ENCODE measurements at regions not wholly inside any gene's neighbourhood (a gene's known extent, or its start where the extent isn't known, plus 50 kb on each side); places are given as distances from the start of the nearest gene placed in this dataset.

DNA sequence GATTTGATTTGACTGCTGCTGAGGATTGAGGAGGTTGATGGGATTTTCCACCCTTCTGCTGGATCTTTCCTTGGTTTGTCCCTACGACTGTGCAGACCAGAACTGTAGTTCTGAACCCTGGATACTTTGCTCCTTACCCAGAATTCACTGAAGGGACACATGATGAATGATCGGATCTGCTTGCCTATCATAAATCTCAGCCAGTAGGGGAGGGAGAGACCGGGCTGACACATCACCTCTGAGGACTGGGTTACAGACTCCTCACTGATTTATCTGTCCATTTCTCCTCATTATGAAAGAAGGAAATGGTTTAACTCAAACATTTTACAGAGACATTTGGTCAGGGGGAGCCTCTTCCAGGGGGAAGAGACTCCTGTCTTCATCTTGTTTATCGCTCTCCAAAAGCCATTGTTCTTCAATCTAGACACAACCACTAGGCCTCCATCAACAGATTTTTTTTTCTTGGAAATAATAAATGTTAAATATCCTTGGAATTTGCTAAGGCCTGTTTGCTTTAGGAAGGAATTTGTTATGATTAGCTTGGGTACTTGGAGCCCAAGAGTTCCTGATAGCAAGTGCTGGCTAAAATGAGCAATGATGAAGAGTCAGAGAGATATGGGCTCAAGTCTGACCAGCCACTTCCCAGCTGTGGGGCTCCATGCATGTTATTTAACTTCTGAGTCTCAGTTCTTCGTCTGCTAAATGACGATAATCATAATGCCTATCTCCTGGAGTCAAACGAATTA lies 925.5 kb downstream of the SLC4A3 start:
- H3K27me3 ChIP-seq (ENCODE audit: control insufficient read depth, insufficient read depth, low read length) = no peaks in the 10 kb centered on the region

DNA sequence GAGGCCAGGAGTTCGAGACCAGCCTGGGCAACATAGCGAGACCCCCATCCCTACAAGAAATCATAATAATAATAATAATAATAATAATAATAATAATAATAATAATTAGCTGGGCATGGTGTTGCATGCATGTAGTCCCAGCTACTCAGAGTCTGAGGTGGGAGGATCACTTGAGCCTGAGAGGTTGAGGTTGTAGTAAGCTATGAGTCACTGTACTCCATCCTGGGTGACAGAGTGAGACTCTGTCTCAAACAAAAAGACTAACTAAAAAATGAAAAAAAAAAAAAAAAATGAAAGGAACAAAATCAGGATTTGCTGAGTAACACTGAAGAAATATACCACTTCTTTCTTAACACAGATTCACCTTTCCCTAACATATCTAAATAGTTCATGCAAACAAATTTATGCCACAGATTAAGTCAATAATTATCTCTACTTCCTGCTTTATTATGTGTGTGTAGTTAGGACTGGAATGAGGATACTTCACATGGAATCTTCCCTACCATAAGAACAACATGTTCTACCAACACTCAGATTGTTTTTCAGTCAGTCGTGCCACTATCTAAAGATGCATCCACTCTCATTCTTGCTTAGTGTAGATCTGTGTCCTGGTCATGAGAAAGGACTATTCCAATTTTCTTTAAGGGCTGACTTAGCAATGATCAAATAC lies 928.7 kb downstream of the SLC4A3 start:
- H3K9me3 ChIP-seq (ENCODE audit: control insufficient read depth, insufficient read depth, low read length) = no peaks in the 10 kb centered on the region
- no peak overlapping the region for H3K9ac ChIP-seq (ENCODE audit: low read depth, low read length)
- no peaks in the 10 kb centered on the region for H3K36me3 ChIP-seq (ENCODE audit: control insufficient read depth, insufficient read depth, low read length)
- H3K4me1 ChIP-seq (ENCODE audit: control insufficient read depth, insufficient read depth, low read length) = no peaks in the 10 kb centered on the region
- no peaks in the 10 kb centered on the region for H3K27me3 ChIP-seq (ENCODE audit: control insufficient read depth, insufficient read depth, low read length)
- no peak overlapping the region for H3K4me3 ChIP-seq (ENCODE audit: low read depth, low read length)

More for the DNA sequence above, 925.5 kb downstream of the SLC4A3 start:
- no peaks in the 10 kb centered on the region for H3K9me3 ChIP-seq (ENCODE audit: control insufficient read depth, insufficient read depth, low read length)
- no peaks in the 10 kb centered on the region for H3K4me1 ChIP-seq (ENCODE audit: control insufficient read depth, insufficient read depth, low read length)
- H3K4me3 ChIP-seq (ENCODE audit: low read depth, low read length) = no peak overlapping the region
- no peaks in the 10 kb centered on the region for H3K36me3 ChIP-seq (ENCODE audit: control insufficient read depth, insufficient read depth, low read length)
- no peak overlapping the region for H3K9ac ChIP-seq (ENCODE audit: low read depth, low read length)

DNA sequence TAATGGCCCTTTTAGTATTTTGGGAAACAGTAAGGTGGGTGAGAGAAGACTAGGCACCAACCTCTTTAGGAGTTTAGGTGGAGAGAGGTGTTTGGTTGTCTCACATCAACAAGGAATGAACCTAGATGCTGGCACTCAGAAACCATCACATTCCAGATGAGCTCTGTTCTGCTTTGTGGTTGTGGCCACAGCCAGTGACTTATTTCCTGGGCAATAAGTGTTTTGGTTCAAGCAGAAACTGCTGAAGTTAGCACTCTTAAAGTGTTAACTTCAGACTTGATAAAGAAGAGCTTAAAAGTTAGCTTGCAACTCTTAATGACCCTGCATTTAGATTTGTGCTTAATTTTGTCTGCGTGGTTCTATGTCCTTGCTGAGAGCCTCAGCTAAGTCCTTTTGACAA lies 929.2 kb downstream of the SLC4A3 start:
- Histone ChIP-seq H3K4me3 (ENCODE audit: low read depth, low read length) (no peak overlapping the region), H3K4me1 (ENCODE audit: control insufficient read depth, insufficient read depth, low read length) (no peaks in the 10 kb centered on the region), H3K9me3 (ENCODE audit: control insufficient read depth, insufficient read depth, low read length) (no peaks in the 10 kb centered on the region), H3K9ac (ENCODE audit: low read depth, low read length) (no peak overlapping the region), H3K36me3 (ENCODE audit: control insufficient read depth, insufficient read depth, low read length) (no peaks in the 10 kb centered on the region), H3K27me3 (ENCODE audit: control insufficient read depth, insufficient read depth, low read length) (no peaks in the 10 kb centered on the region)

GRCh38 chr2:220560192-220560591 lies 932.8 kb downstream of the SLC4A3 start:
- Histone ChIP-seq H3K4me3 (ENCODE audit: low read depth, low read length) (no peak overlapping the region), H3K36me3 (ENCODE audit: control insufficient read depth, insufficient read depth, low read length) (no peaks in the 10 kb centered on the region), H3K9ac (ENCODE audit: low read depth, low read length) (no peak overlapping the region), H3K4me1 (ENCODE audit: control insufficient read depth, insufficient read depth, low read length) (no peaks in the 10 kb centered on the region), H3K9me3 (ENCODE audit: control insufficient read depth, insufficient read depth, low read length) (no peaks in the 10 kb centered on the region), H3K27me3 (ENCODE audit: control insufficient read depth, insufficient read depth, low read length) (no peaks in the 10 kb centered on the region)

DNA sequence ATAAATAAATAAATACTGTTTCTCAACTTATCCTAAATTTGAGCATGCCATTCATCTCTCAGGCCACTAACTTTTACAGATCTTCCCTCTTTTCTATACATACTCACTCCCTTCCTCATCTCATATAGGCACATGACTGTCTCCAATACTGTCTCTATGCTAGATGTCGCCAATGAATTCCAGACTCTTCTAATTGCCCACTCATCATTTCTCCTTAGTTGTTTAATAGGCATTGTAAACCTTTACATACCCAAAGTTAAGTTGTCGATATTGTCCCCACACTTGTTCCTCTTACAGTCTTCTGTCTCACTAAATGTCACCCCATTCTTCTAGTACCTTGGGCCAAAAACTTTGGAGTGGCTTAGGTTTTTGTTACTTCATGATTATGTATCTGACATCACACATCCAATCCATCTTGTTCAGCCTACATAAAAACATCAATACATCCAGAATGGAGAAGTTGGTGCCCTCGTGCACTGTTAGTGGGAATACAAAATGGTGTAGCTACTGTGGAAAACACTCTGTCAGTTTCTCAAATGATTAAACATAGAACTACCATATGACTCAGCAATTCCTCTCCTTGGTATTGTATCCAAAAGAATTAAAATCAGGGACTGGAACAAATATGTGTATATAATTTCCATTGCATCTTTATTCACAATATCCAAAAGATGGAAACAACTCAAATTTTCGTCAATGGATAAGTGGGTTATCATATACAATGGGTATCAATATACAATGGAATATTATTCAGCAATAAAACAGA lies 935.1 kb downstream of the SLC4A3 start:
- no peaks in the 10 kb centered on the region for H3K4me1 ChIP-seq (ENCODE audit: control insufficient read depth, insufficient read depth, low read length)
- no peaks in the 10 kb centered on the region for H3K36me3 ChIP-seq (ENCODE audit: control insufficient read depth, insufficient read depth, low read length)
- H3K4me3 ChIP-seq (ENCODE audit: low read depth, low read length) = no peak overlapping the region
- H3K9me3 ChIP-seq (ENCODE audit: control insufficient read depth, insufficient read depth, low read length) = no peaks in the 10 kb centered on the region
- no peak overlapping the region for H3K9ac ChIP-seq (ENCODE audit: low read depth, low read length)
- H3K27me3 ChIP-seq (ENCODE audit: control insufficient read depth, insufficient read depth, low read length) = no peaks in the 10 kb centered on the region

- Histone ChIP-seq H3K4me3 (ENCODE audit: low read depth, low read length) (no peak overlapping the region), H3K9ac (ENCODE audit: low read depth, low read length) (no peak overlapping the region), H3K4me1 (ENCODE audit: control insufficient read depth, insufficient read depth, low read length) (no peaks in the 10 kb centered on the region), H3K9me3 (ENCODE audit: control insufficient read depth, insufficient read depth, low read length) (no peaks in the 10 kb centered on the region), H3K36me3 (ENCODE audit: control insufficient read depth, insufficient read depth, low read length) (no peaks in the 10 kb centered on the region), H3K27me3 (ENCODE audit: control insufficient read depth, insufficient read depth, low read length) (no peaks in the 10 kb centered on the region)
Measured at GRCh38 chr2:220568296-220568695, 940.9 kb downstream of the SLC4A3 start.

DNA sequence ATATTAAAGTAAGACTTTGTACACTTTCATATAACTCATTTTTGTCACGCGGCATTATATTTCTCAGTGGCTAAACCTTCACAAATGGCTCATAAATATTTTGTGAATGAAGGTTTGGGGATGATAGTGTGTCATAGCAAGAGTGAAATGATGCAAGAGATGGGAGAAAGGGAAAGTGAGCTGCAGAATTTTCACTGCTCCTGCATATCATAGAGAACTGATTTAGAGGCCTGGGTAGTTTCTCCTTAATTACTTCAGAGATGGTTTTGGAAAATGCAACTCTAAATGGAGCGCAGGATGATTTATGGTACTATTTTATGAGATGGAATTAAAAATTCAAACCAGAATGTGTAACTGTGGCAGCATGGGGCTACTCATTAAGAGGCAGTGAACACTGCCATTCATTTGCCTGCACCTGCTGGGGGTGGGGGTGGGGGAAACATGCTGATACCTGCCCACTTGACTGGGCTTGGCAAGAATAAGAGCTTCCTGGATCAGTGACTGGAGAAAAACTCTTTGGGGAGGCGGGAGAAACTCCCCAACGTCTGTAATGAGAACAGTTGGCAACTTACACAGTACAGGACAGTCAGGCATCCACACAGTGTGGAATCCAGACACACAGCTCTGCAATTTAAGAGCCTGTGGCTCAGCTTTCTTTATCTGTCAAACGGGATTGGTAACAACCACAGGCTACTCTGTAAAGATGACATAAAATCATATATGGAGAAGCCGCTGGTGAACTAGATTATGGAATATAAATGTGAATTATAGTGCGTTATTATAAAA lies 941.9 kb downstream of the SLC4A3 start:
- Histone ChIP-seq H3K9me3 (ENCODE audit: control insufficient read depth, insufficient read depth, low read length) (no peaks in the 10 kb centered on the region), H3K4me1 (ENCODE audit: control insufficient read depth, insufficient read depth, low read length) (no peaks in the 10 kb centered on the region), H3K27me3 (ENCODE audit: control insufficient read depth, insufficient read depth, low read length) (no peaks in the 10 kb centered on the region), H3K9ac (ENCODE audit: low read depth, low read length) (no peak overlapping the region), H3K4me3 (ENCODE audit: low read depth, low read length) (no peak overlapping the region), H3K36me3 (ENCODE audit: control insufficient read depth, insufficient read depth, low read length) (no peaks in the 10 kb centered on the region)

- no peaks in the 10 kb centered on the region for H3K36me3 ChIP-seq (ENCODE audit: control insufficient read depth, insufficient read depth, low read length)
Measured at GRCh38 chr2:220572385-220572784, 945.0 kb downstream of the SLC4A3 start.

GRCh38 chr2:220574038-220574437 lies 946.6 kb downstream of the SLC4A3 start:
- Histone ChIP-seq H3K4me3 (ENCODE audit: low read depth, low read length) (no peak overlapping the region), H3K36me3 (ENCODE audit: control insufficient read depth, insufficient read depth, low read length) (no peaks in the 10 kb centered on the region), H3K9ac (ENCODE audit: low read depth, low read length) (no peak overlapping the region), H3K27me3 (ENCODE audit: control insufficient read depth, insufficient read depth, low read length) (no peaks in the 10 kb centered on the region), H3K9me3 (ENCODE audit: control insufficient read depth, insufficient read depth, low read length) (no peaks in the 10 kb centered on the region), H3K4me1 (ENCODE audit: control insufficient read depth, insufficient read depth, low read length) (no peaks in the 10 kb centered on the region)

More at GRCh38 chr2:220572385-220572784, 945.0 kb downstream of the SLC4A3 start:
- H3K4me1 ChIP-seq (ENCODE audit: control insufficient read depth, insufficient read depth, low read length) = no peaks in the 10 kb centered on the region
- H3K27me3 ChIP-seq (ENCODE audit: control insufficient read depth, insufficient read depth, low read length) = no peaks in the 10 kb centered on the region
- H3K9ac ChIP-seq (ENCODE audit: low read depth, low read length) = no peak overlapping the region
- H3K9me3 ChIP-seq (ENCODE audit: control insufficient read depth, insufficient read depth, low read length) = no peaks in the 10 kb centered on the region
- H3K4me3 ChIP-seq (ENCODE audit: low read depth, low read length) = no peak overlapping the region

DNA sequence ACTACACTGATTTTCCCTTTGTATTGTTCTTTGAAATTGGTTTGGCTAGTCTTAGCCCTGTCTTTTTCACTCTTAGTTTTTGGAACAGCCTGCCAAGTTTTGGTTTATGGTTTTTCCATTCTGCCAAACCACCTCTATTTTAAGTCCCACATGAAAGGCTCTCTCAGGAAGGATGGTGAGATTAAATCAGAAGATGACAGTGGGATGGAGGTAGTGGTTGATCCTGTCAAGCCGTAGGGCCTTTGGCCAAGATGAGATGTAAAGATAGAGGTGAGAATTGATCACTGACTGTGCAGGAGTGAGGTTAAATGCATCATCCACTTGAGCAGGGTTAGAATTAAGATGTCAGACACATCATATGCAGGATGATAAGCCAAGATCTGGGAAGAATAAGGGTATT lies 948.5 kb downstream of the SLC4A3 start:
- Histone ChIP-seq H3K4me3 (ENCODE audit: low read depth, low read length) (no peak overlapping the region), H3K4me1 (ENCODE audit: control insufficient read depth, insufficient read depth, low read length) (no peaks in the 10 kb centered on the region), H3K27me3 (ENCODE audit: control insufficient read depth, insufficient read depth, low read length) (no peaks in the 10 kb centered on the region), H3K9me3 (ENCODE audit: control insufficient read depth, insufficient read depth, low read length) (no peaks in the 10 kb centered on the region), H3K9ac (ENCODE audit: low read depth, low read length) (no peak overlapping the region), H3K36me3 (ENCODE audit: control insufficient read depth, insufficient read depth, low read length) (no peaks in the 10 kb centered on the region)

GRCh38 chr2:220579452-220579851 lies 952.0 kb downstream of the SLC4A3 start:
- H3K9ac ChIP-seq (ENCODE audit: low read depth, low read length) = no peak overlapping the region
- H3K9me3 ChIP-seq (ENCODE audit: control insufficient read depth, insufficient read depth, low read length) = no peaks in the 10 kb centered on the region
- no peaks in the 10 kb centered on the region for H3K4me1 ChIP-seq (ENCODE audit: control insufficient read depth, insufficient read depth, low read length)
- H3K4me3 ChIP-seq (ENCODE audit: low read depth, low read length) = no peak overlapping the region
- no peaks in the 10 kb centered on the region for H3K36me3 ChIP-seq (ENCODE audit: control insufficient read depth, insufficient read depth, low read length)
- no peaks in the 10 kb centered on the region for H3K27me3 ChIP-seq (ENCODE audit: control insufficient read depth, insufficient read depth, low read length)
